GM12875 (cell line): ENCODE measurements at regions not wholly inside any gene's neighbourhood (a gene's known extent, or its start where the extent isn't known, plus 50 kb on each side); places are given as distances from the start of the nearest gene placed in this dataset.

Experiments
- H3K4me3 ChIP-seq: one replicate; pipeline ENCODE4 v1.5.1; 2011; ENCODE audit warnings: low read depth, low read length, control low read depth
- TF ChIP-seq, protein P1 (sequence below): IDR thresholded peaks from 2 replicates; pipeline ENCODE4 v1.5.1; 2011; ENCODE audit warnings: low read depth, mild to moderate bottlenecking, control low read depth, inconsistent platforms, low read length, moderate library complexity, borderline replicate concordance; ENCODE audit not compliant: insufficient read depth

DNA sequence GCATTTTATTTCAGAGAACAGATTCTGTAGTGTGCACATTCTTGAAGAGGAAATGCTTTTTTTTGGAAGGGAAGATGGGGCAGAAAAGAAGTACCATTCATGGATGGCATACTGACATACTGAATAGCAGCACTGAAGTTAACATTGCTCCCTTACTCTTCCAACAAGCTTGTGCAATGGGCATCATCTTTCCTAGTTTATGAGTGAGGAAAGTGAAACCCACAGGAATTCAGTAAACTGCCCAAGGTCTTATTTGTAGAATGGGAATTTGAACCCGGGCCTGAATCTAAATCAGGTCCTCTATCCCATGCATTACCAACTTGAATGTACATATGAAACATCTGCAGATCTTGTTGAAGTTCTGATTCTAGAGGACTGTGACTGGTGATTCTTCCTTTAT is 215.7 kb upstream of the FGGY start:
- no peak overlapping the region for H3K4me3 ChIP-seq
- TF ChIP-seq, protein P1, sequence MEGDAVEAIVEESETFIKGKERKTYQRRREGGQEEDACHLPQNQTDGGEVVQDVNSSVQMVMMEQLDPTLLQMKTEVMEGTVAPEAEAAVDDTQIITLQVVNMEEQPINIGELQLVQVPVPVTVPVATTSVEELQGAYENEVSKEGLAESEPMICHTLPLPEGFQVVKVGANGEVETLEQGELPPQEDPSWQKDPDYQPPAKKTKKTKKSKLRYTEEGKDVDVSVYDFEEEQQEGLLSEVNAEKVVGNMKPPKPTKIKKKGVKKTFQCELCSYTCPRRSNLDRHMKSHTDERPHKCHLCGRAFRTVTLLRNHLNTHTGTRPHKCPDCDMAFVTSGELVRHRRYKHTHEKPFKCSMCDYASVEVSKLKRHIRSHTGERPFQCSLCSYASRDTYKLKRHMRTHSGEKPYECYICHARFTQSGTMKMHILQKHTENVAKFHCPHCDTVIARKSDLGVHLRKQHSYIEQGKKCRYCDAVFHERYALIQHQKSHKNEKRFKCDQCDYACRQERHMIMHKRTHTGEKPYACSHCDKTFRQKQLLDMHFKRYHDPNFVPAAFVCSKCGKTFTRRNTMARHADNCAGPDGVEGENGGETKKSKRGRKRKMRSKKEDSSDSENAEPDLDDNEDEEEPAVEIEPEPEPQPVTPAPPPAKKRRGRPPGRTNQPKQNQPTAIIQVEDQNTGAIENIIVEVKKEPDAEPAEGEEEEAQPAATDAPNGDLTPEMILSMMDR: no peak

DNA sequence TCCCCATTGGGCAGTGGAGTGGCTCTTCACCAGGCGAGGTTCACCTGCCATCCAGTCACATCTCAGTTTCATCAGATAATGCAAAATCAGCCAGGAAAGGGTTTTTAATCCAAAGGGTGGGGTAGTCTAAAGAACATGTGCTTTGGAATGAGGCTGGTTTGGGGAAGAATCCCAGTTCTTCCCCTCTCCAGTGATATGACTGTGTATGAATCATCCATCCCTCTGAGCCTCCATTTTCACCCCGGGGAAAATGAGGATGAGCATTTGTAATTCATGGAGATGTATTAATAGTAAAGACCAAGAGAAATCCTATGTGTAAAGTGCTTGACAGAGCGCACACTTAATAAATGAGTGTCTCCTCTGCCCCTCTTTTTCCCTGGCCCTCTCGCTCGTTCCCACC is 215.1 kb upstream of the FGGY start:
- no peak overlapping the region for H3K4me3 ChIP-seq
- TF ChIP-seq, protein P1: no peak

DNA sequence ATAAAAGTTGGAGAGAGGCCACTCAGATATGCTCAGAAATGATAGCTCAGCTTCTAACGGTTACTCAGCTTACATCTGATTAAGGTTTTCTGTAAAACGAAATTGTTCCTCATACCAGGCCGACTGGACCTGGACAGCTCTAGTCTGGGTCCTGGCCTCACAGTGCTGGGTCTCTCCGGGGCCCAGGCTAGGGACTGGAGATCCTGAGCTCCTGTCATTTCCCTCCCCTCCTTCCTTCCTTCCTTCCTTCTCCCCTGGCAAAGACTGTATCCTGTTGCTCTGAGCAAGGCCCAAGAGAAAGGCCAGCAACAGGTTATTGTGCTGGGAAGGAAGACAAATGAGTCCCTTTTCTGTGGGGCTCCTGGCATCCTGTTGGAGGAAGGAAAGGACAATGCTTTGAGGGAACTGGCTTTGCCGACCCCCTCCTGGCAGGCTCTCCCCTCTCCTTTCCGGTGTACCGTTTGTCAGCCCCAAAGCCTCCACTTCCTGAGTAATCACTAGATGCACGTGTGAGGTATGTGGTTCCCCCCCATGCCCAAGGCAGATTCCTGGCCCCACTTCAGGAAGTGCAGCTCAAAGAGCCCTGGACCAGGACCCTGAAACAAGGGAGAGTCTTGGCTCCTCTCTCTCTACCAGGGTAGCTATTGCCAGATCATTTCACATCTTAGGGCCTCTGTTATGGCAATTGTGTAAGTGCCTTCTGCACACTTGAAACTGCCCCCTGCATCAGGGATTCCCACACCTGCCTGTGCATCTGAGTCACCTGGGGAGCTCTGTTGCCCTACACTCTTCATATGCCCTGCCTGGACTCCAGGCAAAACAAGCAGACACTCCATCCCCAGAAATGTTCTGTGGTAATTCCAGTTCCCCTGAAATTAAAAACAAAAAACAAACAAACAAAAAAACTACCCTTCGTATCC is 212.7 kb upstream of the FGGY start:
- TF ChIP-seq, protein P1: no peak
- H3K4me3 ChIP-seq: no peak overlapping the region

DNA sequence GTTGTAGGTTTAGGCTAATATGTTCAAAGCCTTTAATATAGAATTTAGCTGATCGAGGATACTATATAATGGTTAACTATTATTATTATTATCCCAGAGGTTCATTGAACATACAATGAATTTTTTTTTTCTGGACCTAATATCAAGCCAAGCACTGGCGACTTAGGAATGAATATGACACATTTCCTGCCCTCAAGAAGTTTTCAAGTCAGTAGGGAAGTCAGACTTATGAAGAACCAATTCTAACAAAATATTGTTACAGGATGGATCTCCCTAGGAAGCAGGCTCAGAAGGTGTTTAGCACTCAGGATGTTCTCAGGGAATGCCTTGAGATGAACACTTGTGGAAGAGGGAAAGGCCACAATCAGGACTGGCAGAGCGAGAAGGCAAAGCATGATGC is 211.8 kb upstream of the FGGY start:
- TF ChIP-seq, protein P1: no peak
- no peak overlapping the region for H3K4me3 ChIP-seq

DNA sequence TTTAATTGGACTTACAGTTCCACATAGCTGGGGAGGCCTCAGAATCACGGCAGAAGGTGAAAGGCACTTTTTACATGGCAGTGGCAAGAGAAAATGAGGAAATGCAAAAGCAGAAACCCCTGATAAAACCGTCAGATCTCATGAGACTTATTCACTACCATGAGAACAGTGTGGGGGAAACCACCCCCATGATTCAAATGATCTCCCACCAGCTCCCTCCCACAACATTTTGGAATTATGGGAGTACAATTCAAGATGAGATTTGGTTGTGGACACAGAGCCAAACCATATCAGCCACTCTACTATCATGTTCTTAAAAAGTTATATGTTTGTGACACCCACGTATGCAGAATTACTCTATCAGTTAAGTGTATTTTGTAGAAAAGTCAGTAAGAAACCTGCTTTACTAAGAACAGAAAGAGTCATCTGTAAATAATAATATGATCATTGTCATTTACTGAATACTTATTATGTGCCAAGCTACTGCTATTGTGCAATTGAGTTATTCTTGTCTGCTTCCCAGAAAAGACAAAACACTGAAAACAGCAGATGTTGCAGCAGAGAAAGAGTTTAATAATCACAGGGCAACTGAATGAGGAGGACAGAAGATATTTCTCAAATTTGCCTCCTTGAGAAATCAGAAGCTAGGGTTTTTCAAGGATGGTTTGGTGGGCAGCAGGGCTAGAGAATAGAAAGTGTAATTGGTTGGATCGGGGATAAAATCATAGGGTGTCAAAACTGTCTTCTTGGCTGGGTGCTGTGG is 207.7 kb upstream of the FGGY start:
- no peak overlapping the region for H3K4me3 ChIP-seq
- TF ChIP-seq, protein P1: no peak

DNA sequence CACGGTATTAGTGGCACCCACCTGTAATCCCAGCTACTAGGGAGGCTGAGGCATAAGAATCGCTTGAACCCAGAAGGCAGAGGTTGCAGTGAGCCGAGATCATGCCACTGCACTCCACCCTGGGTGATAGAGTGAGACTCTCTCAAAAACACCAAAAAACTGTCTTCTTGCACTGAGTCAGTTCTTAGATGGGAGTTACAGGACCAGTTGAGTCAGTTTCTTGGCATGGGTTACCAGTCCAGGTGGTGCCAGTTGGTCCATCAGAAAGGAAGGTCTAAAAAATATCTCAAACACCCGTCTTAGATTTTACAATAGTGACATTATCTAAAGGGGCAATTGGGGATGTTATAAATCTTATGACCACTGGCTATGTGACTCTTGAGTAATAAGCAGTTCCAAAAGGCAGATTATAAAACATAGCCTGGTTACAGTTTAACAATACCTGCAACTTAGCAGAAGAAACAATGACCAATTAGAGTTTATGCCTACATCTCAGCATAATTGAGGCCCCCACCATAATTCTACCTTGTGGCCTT is 206.9 kb upstream of the FGGY start:
- no peak overlapping the region for H3K4me3 ChIP-seq
- TF ChIP-seq, protein P1: no peak
